ENCODE measurements at regions not wholly inside any gene's neighbourhood (a gene's known extent, or its start where the extent isn't known, plus 50 kb on each side); places are given as distances from the start of the nearest gene placed in this dataset.
"Not testable (repeated sequence)": the region's sequence is repeated elsewhere in the genome, so short reads cannot be mapped to it uniquely, and the experiment has no call there.

DNA sequence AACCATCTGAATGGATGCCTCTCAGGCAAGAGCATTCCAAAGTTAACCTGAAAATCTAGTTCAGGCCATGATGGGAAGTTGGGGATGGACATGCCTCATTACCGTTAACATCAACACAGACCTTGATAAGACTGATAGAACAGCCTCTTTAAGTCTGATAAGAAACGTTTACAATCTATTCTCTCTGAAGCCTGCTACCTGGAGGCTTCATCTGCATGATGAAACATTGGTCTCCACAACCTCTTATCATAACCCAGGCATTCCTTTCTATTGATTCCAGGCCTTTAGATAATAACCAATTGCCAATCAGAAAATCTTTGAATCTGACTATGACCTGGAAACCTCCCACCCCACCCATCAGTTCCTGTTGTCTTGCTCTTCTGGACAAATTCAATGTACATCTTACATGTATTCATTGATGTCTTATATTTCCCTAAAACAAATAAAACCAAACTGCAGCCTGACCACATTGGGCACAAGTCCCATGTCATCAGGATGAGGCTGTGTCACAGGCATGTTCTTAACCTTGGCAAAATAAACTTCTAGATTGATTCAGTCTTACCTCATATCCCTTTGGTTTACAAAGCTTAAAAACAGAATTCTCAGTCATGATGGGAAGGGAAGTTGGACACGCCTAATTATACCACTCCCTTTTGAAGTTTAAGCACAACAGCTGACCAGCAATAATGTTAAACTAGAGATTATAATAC, 843.8 kb upstream of the SPRY2 start:
- DNase-seq: no peak

GRCh38 chr13:81172603-81173002, 831.7 kb upstream of the SPRY2 start:
- DNase-seq: no peak

GRCh38 chr13:81171065-81171647, 830.2 kb upstream of the SPRY2 start:
- DNase-seq: peak; percentile 24

DNA sequence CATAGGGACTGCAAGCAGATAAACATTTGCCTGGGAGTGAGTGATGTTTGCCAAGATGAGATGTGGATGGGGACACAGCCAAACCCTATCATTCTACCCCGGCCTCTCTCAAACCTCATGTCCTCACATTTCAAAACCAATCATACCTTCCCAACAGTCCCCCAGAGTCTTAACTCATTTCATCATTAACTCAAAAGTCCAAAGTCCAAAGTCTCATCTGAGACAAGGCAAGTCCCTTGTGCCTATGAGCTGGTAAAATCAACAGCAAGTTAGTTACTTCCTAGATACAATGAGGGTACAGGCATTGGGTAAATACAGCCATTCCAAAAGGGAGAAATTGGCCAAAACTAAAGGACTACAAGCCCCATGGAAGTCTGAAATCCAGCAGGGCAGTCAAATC, 822.9 kb upstream of the SPRY2 start:
- not testable (repeated sequence) for DNase-seq

DNA sequence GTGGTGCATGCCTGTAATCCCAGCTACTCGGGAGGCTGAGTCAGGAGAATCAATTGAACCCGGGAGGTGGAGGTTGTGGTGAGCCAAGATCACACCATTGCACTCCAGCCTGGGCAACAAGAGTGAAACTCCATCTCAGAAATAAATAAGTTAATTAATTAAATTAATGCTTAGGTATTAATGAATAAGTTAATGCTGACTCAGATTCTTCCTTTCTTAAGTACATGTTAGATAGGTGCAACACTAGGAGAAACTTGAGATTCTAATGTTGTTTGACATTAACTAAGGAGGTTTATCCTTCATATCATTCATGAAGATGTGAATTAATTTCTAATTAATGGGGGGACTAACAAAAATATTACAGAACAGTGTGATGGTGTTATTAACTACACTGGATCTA, 812.6 kb upstream of the SPRY2 start:
- no peak for DNase-seq

GRCh38 chr13:81148822-81149221, 807.9 kb upstream of the SPRY2 start:
- no peak for DNase-seq

DNA sequence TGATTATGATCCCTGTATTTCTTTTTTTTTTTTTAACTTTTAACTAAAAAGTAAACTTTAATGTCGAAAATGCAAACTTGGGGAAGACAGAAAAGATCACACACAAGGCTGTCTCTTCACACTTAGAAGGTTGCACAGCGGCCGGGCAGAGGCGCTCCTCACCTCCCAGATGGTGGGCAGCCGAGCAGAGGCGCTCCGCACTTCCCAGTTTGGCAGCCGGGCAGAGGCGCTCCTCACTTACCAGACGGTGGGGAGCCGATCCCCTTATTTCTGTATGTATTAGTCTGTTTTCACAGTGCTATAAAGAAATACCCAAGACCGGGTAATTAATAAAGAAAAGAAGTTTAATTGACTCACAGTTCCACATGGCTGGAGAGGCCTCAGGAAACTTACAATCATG, 805.6 kb upstream of the SPRY2 start:
- not testable (repeated sequence) for DNase-seq

- DNase-seq: no peak
Measured at GRCh38 chr13:81142306-81142999, 801.5 kb upstream of the SPRY2 start.

DNA sequence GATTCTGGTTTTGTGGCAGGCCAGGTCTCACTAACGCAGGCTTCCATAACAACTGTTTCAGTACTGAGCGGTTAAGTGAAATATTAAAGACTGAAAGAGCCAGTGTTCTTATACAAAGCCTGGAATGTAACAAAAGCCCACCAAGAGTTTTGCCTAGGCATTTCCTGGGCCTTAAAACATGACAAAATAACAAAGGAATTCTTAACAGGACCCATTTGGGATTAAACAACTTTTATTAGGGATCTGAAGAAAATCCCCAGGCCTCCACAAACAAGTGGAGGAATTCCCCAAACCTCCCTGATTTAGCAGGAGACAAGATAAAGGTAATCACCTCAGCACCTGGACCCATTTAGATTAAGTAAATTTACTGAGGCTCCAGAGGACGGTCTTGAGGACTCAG, 799.7 kb upstream of the SPRY2 start:
- DNase-seq: no peak

- no peak for DNase-seq
Measured at GRCh38 chr13:81139987-81140386, 799.1 kb upstream of the SPRY2 start.

DNA sequence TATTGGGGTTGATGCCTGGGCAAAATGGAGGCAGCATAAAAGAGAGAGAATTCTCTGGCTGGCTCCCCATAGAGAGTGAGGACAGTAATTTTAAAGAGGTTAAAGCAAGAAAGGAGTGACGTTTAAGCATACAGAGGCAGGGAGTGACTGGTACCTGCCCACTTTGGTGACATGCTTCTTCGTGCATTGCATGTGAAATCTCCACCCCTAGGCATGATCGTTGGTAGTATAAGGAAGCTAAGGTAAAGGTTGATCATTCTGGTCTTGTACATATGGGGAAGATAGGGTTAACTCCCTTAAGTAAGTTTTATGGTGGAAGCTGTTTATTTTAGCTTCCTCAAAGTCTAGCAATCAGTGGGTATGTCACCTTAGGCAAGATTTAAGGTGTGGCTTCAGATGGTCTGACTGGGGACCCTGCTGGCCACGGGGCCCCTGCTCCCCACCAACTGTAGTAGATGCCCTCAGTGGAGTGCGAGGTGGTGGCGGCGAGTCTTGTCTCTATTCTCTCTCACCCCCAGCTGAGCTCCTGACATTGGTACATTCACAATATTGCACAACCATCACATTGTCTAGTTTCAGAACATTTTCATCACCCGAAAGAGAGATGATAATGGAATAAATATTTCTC, 797.5 kb upstream of the SPRY2 start:
- no peak for DNase-seq

DNA sequence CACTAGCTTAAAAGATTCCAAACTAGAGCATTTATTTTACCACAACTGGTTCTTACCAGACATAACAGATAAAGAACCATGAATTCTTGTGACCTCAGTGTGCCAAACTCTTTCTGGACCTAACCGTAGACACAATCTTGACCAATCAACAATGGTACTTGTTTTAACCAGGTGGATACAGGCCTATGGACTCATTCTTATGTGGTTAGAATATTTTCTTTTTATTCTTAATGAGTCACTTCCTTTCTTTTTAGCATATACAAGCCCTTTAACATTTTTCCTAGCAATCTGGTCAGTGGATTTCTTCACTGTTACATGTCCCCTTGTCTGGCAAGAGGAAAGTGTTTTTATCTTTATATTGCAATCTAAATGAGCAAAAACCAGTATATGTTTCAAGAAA, 792.1 kb upstream of the SPRY2 start:
- DNase-seq: no peak

DNA sequence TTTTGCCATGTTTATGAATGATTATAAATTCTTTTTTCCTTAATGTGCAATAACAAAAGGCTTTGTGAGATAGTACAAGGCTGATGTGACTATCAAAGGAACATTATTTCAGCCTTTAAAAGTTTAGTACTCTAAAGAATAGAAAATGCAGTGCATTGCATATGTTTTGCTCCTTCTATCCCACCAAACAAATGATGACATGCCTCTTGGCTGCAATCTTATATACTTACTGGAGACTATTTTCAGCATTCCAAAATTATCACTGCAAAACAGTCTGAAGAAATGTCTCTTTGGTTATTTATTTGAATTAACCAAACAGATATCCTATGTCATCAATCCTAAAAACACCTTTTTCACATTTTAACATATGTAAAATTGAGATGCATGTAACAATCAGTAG, 776.5 kb upstream of the SPRY2 start:
- DNase-seq: no peak

DNA sequence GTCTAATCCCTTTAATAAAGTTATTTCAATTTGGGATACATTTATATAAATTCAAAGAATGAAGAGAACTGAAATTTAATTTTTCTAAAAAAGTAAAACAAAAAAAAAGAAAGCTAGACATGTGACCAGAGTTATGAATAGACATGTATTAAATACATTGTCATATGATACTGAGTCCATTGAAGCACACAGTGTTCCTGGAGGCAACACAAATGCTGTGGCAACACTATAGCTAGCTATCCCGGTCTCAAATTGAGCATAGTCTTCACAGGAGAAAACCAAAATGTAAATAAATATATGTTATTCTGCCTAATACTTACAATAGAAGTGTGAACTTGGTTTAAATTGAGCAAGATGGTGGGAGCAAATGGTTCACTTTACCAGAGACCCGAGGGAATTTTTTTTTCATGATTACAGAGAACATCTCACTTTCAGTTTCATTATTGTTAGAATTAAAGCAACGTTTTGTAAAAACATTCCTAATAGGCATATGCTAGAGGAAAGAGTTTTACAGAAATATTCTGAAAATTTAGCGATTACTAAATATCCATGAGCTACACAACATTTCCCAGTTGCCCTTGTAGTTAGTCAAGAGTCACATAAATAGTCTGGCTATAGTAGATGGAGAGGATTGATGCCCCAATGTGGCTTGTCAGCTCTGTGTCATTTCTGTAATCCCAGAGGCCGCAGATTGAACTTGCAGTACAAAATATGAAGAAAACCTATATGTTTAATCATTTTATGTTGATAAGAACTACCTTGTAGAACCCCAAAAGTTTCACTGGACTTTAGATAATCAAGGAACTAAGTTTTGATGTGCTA, 775.7 kb upstream of the SPRY2 start:
- DNase-seq: no peak

DNA sequence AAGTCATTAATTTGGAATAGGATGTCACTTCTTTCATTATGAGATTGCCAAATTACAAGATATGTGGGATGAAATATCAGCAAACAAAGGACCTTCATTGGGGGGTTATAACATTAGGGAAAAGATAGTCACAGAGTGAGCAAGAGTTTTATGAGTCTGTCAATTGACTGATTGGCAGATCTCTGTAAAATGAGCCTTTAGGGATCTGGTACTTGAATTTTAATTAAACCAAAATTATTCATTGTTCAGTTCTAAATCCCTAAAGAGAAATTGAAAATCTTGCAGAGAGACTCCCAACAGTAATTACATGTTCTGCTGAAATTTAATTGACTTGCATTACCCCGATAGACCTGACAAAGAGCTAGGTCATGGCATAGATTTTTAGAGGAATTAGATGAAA, 768.1 kb upstream of the SPRY2 start:
- DNase-seq: no peak

GRCh38 chr13:81106348-81106747, 765.4 kb upstream of the SPRY2 start:
- no peak for DNase-seq

- no peak for DNase-seq
Measured at GRCh38 chr13:81104035-81104715, 763.2 kb upstream of the SPRY2 start.

DNA sequence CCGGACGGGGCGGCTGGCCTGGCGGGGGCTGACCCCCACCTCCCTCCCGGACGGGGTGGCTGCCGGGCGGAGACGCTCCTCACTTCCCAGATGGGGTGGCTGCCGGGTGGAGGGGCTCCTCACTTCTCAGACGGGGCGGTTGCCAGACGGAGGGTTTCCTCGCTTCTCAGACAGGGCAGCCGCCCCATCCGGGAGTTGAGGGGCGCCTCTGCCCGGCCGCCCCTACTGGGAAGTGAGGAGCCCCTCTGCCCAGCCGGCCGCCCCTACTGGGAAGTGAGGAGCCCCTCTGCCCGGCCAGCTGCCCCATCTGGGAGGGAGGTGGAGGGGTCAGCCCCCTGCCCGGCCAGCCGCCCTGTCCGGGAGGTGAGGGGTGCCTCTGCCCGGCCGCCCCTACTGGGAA, 761.1 kb upstream of the SPRY2 start:
- DNase-seq: not testable (repeated sequence)

- no peak for DNase-seq
Measured at GRCh38 chr13:81089371-81090157, 748.6 kb upstream of the SPRY2 start.

DNA sequence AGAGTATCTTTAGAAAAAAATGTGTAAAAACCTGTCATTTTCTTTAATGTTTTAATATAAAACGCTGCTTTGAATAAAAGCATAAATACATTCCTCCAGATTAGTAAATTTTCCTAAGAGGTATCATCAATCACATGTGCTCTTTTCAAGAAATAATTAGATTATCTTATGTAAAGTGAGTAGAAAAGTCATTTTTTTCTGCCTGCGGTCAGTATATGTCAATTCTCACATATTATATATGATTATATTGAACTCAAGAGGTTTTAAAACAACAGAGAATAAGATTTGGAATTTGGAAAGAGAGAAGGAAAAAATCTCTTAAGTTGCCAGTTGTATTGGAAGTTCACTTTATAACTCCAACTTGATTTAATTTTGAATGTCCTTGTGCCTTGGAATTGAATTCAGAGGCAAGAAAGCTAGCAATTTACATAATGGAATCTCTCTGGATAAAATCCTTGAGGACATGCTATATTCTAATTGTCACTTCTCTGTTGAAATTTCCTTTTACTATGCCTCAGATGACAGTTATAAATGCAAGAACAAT, 740.1 kb upstream of the SPRY2 start:
- DNase-seq: no peak

DNA sequence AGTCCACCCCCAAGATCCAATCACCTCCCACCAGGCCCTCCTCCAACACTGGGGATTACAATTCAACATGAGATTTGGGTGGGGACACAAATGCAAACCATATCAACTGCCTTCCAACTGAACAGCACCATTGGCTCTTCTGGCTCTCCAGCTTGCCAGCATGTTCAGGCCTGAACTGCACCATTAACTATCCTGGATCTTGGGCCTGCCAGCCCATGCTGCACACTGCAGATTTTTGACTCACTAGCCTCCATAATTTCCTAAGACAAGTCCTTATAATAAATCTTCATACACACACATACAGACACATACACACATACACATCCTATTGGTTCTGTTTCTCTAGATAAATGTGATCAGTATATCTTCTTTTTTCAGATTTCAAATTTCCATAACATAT, 737.1 kb upstream of the SPRY2 start:
- no peak for DNase-seq

Measured in NCI-H1105 treated with DMSO at 0.1 percent for 48 hours (cell line).